HG02642 (cell line): ENCODE measurements at regions not wholly inside any gene's neighbourhood (a gene's known extent, or its start where the extent isn't known, plus 50 kb on each side); places are given as distances from the start of the nearest gene placed in this dataset.

Experiments
- ATAC-seq: cut with Tn5 transposase; IDR thresholded peaks from one replicate; pipeline ENCODE4 v1.9.1; 2021; ENCODE audit warnings: mild to moderate bottlenecking; ENCODE audit not compliant: unreplicated experiment, poor library complexity

GRCh38 chr7:131254211-131254610, 73.5 kb upstream of the MKLN1 start:
- ATAC-seq, result no peak

- ATAC-seq, result no peak
Observed at GRCh38 chr7:131255242-131255641, 72.4 kb upstream of the MKLN1 start.

GRCh38 chr7:131261476-131261994, 66.1 kb upstream of the MKLN1 start:
- no peak for ATAC-seq

GRCh38 chr7:131265227-131265626, 62.4 kb upstream of the MKLN1 start:
- no peak for ATAC-seq

- no peak for ATAC-seq
Observed at GRCh38 chr7:131267631-131268030, 60.0 kb upstream of the MKLN1 start.

GRCh38 chr7:131268906-131269305, 58.8 kb upstream of the MKLN1 start:
- no peak for ATAC-seq

GRCh38 chr7:131272086-131272485, 55.6 kb upstream of the MKLN1 start:
- ATAC-seq, result no peak

GRCh38 chr7:131274986-131275385, 52.7 kb upstream of the MKLN1 start:
- ATAC-seq, result no peak

GRCh38 chr7:131276190-131276589, 51.5 kb upstream of the MKLN1 start:
- ATAC-seq, result no peak

GRCh38 chr7:131276748-131277147, 50.9 kb upstream of the MKLN1 start:
- ATAC-seq, result no peak
